CD14-positive monocyte (primary cell): ENCODE measurements at regions not wholly inside any gene's neighbourhood (a gene's known extent, or its start where the extent isn't known, plus 50 kb on each side); places are given as distances from the start of the nearest gene placed in this dataset.

Experiments
- DNase-seq, 3 donors: peaks; one replicate each; pipeline ENCODE4 v3.0.0-alpha.2; 2011 to 2022
- H2AFZ ChIP-seq: 2 replicates; pipeline ENCODE4 v1.6.0; 2012; ENCODE audit warnings: mild to moderate bottlenecking, low read depth, low read length, inconsistent platforms; ENCODE audit not compliant: insufficient read depth, poor library complexity, severe bottlenecking
- H3K27ac ChIP-seq, 2 donors: 1 replicate in 1 of 2; 2 replicates in 1 of 2; pipeline ENCODE4 v1.5.1; 2012 to 2013; ENCODE audit warnings: low read length in 2 of 2, control low read depth in 1 of 2, inconsistent platforms in 1 of 2, low read depth in 1 of 2, mild to moderate bottlenecking in 1 of 2
- H3K27me3 ChIP-seq, 2 donors: one replicate each; pipeline versions ENCODE4 v1.6.0 to v1.6.1; 2011 to 2013; ENCODE audit warnings: low read length in 2 of 2; ENCODE audit not compliant: control insufficient read depth in 2 of 2, insufficient read depth in 2 of 2
- H3K36me3 ChIP-seq, 2 donors: replicated peaks in 1 of 2; 1 replicate in 1 of 2; 2 replicates in 1 of 2; pipeline versions ENCODE4 v1.5.1 to v1.6.1; 2012 to 2013; ENCODE audit warnings: low read length in 2 of 2, control low read depth in 1 of 2, inconsistent platforms in 1 of 2, mild to moderate bottlenecking in 1 of 2; ENCODE audit not compliant: insufficient read depth in 2 of 2, control insufficient read depth in 1 of 2
- H3K4me1 ChIP-seq, 2 donors: 1 replicate in 1 of 2; 2 replicates in 1 of 2; pipeline versions ENCODE4 v1.5.1 to v1.6.1; 2012 to 2013; ENCODE audit warnings: low read length in 2 of 2, control low read depth in 1 of 2, inconsistent platforms in 1 of 2, mild to moderate bottlenecking in 1 of 2, moderate library complexity in 1 of 2; ENCODE audit not compliant: insufficient read depth in 2 of 2, control insufficient read depth in 1 of 2
- H3K4me2 ChIP-seq: replicated peaks from 2 replicates; pipeline ENCODE3; 2012; ENCODE audit warnings: low read length, moderate library complexity, mild to moderate bottlenecking; ENCODE audit not compliant: poor library complexity, severe bottlenecking; ENCODE audit errors: extremely low read depth
- H3K4me3 ChIP-seq, 3 experiments: fragments of 200-600 bp in 1 of 3; sonication (generic) in 1 of 3; replicated peaks in 1 of 3; 1 replicate in 2 of 3; 2 replicates in 1 of 3; pipeline ENCODE4 v1.5.1; 2011 to 2013; ENCODE audit warnings: low read length in 3 of 3, mild to moderate bottlenecking in 3 of 3, control low read depth in 2 of 3, low read depth in 2 of 3, inconsistent platforms in 1 of 3, moderate library complexity in 1 of 3
- H3K79me2 ChIP-seq: 2 replicates; pipeline ENCODE4 v1.6.0; 2012; ENCODE audit warnings: mild to moderate bottlenecking, control low read depth, inconsistent platforms, low read length, moderate library complexity; ENCODE audit not compliant: insufficient read depth
- H3K9ac ChIP-seq: 2 replicates; pipeline ENCODE4 v1.6.0; 2017; ENCODE audit warnings: low read length, mild to moderate bottlenecking; ENCODE audit not compliant: insufficient read depth, poor library complexity, severe bottlenecking
- H3K9me3 ChIP-seq, 2 donors: replicated peaks in 1 of 2; 1 replicate in 1 of 2; 2 replicates in 1 of 2; pipeline versions ENCODE4 v1.5.1 to v1.6.1; 2012 to 2013; ENCODE audit warnings: low read length in 2 of 2, control low read depth in 1 of 2; ENCODE audit not compliant: control insufficient read depth in 1 of 2, insufficient read depth in 1 of 2
- H4K20me1 ChIP-seq: 2 replicates; pipeline ENCODE4 v1.6.0; 2012; ENCODE audit warnings: mild to moderate bottlenecking, low read length, control low read depth, moderate library complexity; ENCODE audit not compliant: insufficient read depth
- H3K27ac Mint-ChIP-seq, 7 donors: one replicate each; pipeline ENCODE4 v1.8.0; 2020; ENCODE audit warnings: mild to moderate bottlenecking in 7 of 7, mixed read lengths in 7 of 7, moderate library complexity in 6 of 7, inconsistent platforms in 2 of 7
- H3K27me3 Mint-ChIP-seq, 3 donors: one replicate each; pipeline ENCODE4 v1.8.0; 2021 to 2022; ENCODE audit warnings: low read depth in 3 of 3, mild to moderate bottlenecking in 3 of 3, mixed read lengths in 3 of 3, moderate library complexity in 3 of 3, inconsistent platforms in 1 of 3
- H3K36me3 Mint-ChIP-seq, 2 donors: one replicate each; pipeline ENCODE4 v1.8.0; 2020; ENCODE audit warnings: mixed read lengths in 2 of 2, inconsistent platforms in 1 of 2, mild to moderate bottlenecking in 1 of 2
- H3K4me1 Mint-ChIP-seq: one replicate; pipeline ENCODE4 v1.8.0; 2020; ENCODE audit warnings: mild to moderate bottlenecking, mixed read lengths
- H3K4me3 Mint-ChIP-seq, 2 donors: one replicate each; pipeline ENCODE4 v1.8.0; 2020; ENCODE audit warnings: mild to moderate bottlenecking in 2 of 2, mixed read lengths in 2 of 2, moderate library complexity in 1 of 2
- H3K9me3 Mint-ChIP-seq, 7 donors: one replicate each; pipeline ENCODE4 v1.8.0; 2020 to 2022; ENCODE audit warnings: mixed read lengths in 7 of 7, mild to moderate bottlenecking in 6 of 7, moderate library complexity in 6 of 7, inconsistent platforms in 2 of 7
- CTCF ChIP-seq: fragments of 200-600 bp; IDR thresholded peaks from one replicate; pipeline ENCODE4 v1.8.0; 2022; ENCODE audit warnings: antibody characterized with exemption, mild to moderate bottlenecking
- WGBS: methylation state at CpG from one replicate; pipeline ENCODE4 v1.1.5; 2013; ENCODE audit warnings: missing lambda C conversion rate; ENCODE audit not compliant: insufficient coverage; 5-methylcytosine and 5-hydroxymethylcytosine counted together
- intact Hi-C, 2 donors: fragments of 100-400 bp; cut with micrococcal nuclease; formaldehyde crosslinking; loops; one replicate each; pipeline versions ENCODE4 v1.15.0 to v1.15.1; 2023

- Histone ChIP-seq H3K9me3 (no peaks in the 10 kb centered on the region), H3K27me3 (no peaks in the 10 kb centered on the region), H3K9ac (no peak overlapping the region), H4K20me1 (no peaks in the 10 kb centered on the region), H2AFZ (no peak overlapping the region), H3K4me1 (no peaks in the 10 kb centered on the region), H3K4me2 (no peak overlapping the region), H3K4me3 (no peak overlapping the region), H3K36me3 (no peaks in the 10 kb centered on the region), H3K79me2 (no peaks in the 10 kb centered on the region), H3K27ac (no peak overlapping the region)
- no peak for DNase-seq
- intact Hi-C loops: no loop called here
- H3K9me3 Mint-ChIP-seq: peaks cover 0 to 7% (median 3%) of the 10 kb centered on the region in 7 donors
- H3K27ac Mint-ChIP-seq: no peak overlapping the region
- WGBS: 89% methylated on average over 1 of the region's 2 CpGs
- no peak overlapping the region for H3K4me3 Mint-ChIP-seq
- peaks cover 3% of the 10 kb centered on the region for H3K4me1 Mint-ChIP-seq
- no peaks in the 10 kb centered on the region for H3K36me3 Mint-ChIP-seq
- H3K27me3 Mint-ChIP-seq: peaks cover 2% of the 10 kb centered on the region in 3 donors
- no peak for TF ChIP-seq CTCF
Observed at GRCh38 chr5:35303152-35303551, 72.9 kb upstream of the PRLR start.

- H3K9ac ChIP-seq: no peak overlapping the region
- no peak overlapping the region for H3K4me2 ChIP-seq
- H4K20me1 ChIP-seq: no peaks in the 10 kb centered on the region
- no peak overlapping the region for H3K4me3 ChIP-seq
- no peak overlapping the region for H3K27ac ChIP-seq
- H3K9me3 Mint-ChIP-seq: peaks cover 0 to 7% (median 3%) of the 10 kb centered on the region in 7 donors
- H3K36me3 Mint-ChIP-seq: no peaks in the 10 kb centered on the region
- no peaks in the 10 kb centered on the region for H3K36me3 ChIP-seq
- H3K27me3 ChIP-seq: no peaks in the 10 kb centered on the region
- no peaks in the 10 kb centered on the region for H3K9me3 ChIP-seq
- no peaks in the 10 kb centered on the region for H3K79me2 ChIP-seq
- H3K4me1 ChIP-seq: no peaks in the 10 kb centered on the region
- no peak overlapping the region for H3K4me3 Mint-ChIP-seq
- H3K27ac Mint-ChIP-seq: no peak overlapping the region
- TF ChIP-seq CTCF: no peak
- peaks cover 2% of the 10 kb centered on the region in 3 donors for H3K27me3 Mint-ChIP-seq
- intact Hi-C loops: no loop called here
- peaks cover 3% of the 10 kb centered on the region for H3K4me1 Mint-ChIP-seq
- H2AFZ ChIP-seq: no peak overlapping the region
- no peak for DNase-seq
Observed at GRCh38 chr5:35302544-35302943, 72.3 kb upstream of the PRLR start.
